HTR-8/SVneo (cell line): ENCODE measurements at regions not wholly inside any gene's neighbourhood (a gene's known extent, or its start where the extent isn't known, plus 50 kb on each side); places are given as distances from the start of the nearest gene placed in this dataset.
A peak's percentile ranks its signal among the peaks of the same experiment; 100 is the strongest.

Source experiments
- DNase-seq: peaks from one replicate; pipeline ENCODE4 v3.0.0; 2011; ENCODE audit warnings: low spot score, mixed read lengths; ENCODE audit not compliant: insufficient read length
- FAIRE-seq: peaks from 2 replicates; lab custom pipeline; 2011; peaks lifted over from hg19 to GRCh38; lab: Jason Lieb, UNC

DNA sequence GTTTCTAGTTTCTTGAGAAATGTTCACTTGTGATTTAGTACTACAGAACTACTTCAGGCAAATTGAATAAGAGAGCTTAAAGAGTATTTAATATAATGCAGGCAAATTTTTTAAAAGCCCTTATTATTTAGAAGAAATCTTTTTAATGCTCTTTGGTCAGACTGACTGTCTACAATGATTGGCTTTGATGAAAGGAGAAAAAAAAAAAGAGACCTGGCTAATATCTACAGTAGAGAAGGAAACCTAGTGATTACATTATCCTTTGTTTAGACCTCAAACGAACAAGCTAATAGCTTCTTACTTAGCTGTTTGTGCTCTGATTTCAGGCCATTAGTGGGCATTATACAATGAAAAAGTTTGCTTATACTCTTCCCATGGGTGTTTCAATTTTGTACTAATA is 1043.1 kb downstream of the JRKL start:
- FAIRE-seq: no peak
- DNase-seq: no peak

- DNase-seq (no peak), FAIRE-seq (no peak)
Measured at GRCh38 chr11:97445561-97445960, 1055.7 kb downstream of the JRKL start.

DNA sequence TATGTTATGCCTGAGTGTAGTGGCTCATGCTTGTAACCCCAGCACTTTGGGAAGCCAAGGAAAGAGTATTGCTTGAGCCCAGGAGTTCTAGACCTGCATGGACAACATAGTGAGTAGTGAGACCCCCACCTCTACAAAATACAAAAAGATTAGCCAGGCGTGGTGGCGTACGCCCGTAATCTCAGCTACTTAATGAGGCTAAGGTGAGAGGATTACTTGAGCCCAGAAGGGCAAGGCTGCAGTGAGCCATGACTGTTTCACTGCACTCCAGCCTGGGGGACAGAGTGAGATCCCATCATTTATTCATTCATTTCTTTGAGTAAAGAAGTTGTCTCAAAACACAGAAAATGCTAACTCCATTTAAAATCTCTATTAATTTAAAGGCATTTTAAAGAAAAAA is 1061.6 kb downstream of the JRKL start:
- FAIRE-seq: no peak

DNA sequence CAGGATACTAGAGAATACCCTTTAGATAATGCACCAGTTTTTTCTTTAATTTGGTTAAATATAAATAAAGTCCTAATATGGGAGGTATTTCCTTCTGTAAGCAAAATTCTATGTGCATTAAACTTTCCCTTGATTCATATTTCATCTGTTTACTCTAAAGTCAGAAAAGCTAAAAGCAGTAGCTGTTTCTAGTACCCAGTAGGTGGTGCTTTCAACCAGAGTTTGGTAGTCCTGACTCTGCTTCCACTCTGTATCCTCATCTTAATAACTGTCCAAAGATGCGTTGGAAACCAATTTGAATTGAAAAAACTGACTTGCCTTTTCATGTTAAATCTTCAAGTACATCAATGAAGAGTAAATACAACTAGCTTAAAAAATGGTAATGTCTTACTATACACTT is 1065.2 kb downstream of the JRKL start:
- DNase-seq: peak; percentile 14
- no peak for FAIRE-seq

More for the DNA sequence above, 1061.6 kb downstream of the JRKL start:
- DNase-seq: no peak

GRCh38 chr11:97460091-97460490 is 1070.3 kb downstream of the JRKL start:
- no peak for DNase-seq

DNA sequence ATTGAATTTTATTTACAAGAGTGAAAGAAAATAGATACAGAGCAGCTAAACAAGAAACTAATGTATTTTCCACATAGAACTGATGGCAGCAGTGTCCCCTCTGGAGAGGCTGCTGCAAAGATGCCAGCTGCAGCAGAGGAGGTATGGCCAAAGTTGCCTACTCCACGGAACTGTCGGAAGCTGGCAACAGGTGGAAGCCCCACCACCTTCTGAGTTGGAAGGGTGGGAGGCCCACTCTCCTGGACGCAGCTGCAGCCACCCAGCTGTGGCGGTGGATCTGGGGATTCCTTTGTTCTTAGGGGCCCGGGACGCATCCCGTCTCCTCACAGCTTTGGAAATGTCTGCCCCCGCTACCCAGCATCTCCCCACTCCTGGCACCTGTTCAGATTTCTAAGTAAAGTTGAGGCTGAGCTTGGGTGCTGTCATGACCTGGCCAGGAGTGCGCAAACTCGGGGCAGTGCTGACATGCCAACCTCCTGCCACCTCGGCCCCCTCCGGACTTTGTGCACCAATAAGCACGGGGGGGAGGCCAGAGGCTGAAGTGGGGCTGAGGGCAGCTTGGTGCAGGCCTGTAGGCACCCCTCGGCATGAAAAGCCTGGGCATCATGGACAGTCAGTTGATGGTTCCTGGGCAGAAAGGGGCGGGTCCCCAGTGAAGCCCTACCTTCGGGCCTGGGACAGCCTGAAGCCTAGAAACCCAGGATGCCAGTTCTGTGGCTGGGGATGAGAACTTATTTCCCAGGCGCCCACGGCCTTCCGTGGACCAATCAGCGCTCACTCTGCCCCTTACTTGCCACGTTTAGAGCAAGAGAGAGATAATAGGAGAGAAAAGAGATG is 1071.4 kb downstream of the JRKL start:
- no peak for FAIRE-seq
- no peak for DNase-seq

More at GRCh38 chr11:97460091-97460490, 1070.3 kb downstream of the JRKL start:
- FAIRE-seq: no peak

DNA sequence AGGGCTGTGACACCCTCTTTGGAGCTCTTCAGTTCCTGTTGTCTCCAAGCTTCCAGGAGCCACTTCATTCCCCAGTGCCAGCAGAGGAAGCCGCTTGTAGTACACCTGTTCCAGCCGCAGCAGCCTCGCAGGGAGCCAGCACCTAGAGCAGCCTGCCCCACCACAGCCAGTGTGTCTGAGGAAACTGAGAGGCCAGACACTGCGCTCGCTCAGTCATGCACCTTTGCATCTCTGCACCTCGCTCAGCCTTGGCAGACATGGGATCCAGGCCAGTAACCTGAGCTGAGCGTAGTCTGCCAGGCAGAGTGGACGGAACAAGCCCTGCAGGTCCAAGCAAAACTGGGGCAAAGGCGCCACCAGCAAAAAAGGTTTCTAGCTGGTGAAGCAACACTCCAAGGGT is 1072.1 kb downstream of the JRKL start:
- no peak for DNase-seq
- FAIRE-seq: no peak

DNA sequence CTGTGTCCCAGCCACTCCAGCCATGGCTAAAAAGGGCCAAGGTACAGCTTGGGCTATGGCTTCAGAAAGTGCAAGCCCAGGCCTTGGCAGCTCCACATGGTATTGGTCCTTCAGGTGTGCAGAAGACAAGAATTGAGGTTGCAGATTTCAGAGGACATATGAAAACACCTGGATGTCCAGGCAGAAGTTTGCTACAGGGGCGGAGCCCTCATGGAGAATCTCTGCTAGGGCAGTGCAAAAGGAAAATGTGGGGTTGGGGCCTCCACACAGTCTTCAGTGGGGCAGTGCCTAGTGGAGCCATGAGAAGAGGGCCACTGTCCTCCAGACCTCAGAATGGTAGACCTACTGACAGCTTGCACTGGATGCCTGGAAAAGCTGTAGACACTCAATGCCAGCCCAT is 1074.1 kb downstream of the JRKL start:
- FAIRE-seq: no peak
- DNase-seq: no peak

- FAIRE-seq (no peak), DNase-seq (no peak)
Measured at GRCh38 chr11:97471480-97471879, 1081.7 kb downstream of the JRKL start.

DNA sequence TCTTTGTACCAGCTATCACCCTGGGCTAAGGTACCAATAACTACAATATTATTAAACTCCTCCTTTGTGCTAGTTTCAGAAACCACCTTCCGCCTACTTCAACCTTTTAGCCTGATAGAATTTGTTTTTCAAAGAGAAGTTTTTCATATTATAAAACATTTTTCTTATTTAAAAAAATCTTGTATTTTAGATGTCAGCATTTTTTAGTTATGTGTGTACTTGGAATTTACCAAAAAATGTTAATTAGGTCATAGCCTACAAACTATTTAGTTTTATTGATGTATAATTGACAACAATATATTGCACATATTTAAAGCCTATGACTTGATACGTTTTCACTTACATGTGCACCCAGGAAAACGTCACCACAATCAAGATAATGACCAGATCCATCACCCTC is 1097.6 kb downstream of the JRKL start:
- no peak for DNase-seq
- FAIRE-seq: no peak

- FAIRE-seq (no peak), DNase-seq (no peak)
Measured at GRCh38 chr11:97498891-97499290, 1109.1 kb downstream of the JRKL start.

GRCh38 chr11:97502201-97502600 is 1112.4 kb downstream of the JRKL start:
- DNase-seq (no peak), FAIRE-seq (no peak)

DNA sequence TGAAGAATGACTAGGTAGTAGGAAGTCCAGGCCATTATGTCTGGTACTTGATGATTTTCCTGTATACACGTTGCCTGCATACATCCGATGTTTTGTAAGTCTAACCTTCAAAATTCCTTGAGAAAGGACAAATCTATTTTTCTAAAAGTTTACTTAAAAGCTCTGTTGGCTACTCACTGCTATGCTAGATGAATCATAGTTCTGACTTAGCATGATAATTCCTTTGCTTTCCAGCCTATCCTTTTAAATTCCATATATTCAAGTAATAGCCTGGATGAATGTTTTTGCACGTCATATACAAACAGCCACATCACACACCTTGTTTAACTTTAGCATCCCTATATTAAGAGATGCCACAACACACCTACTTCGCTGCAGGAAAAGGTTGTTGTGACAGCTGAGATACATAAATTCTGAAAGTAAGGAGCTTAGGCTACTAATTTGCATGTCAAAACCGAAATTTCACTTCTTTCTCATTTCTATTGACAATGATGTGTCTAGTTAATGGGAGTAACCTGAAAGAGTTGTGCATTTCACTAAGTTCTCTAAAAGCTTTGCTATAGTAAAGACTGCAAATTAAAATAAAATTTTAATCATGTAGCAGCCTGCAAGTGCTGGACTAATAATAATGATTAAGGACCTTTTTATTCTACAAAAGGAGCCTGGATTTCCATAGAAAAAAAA is 1116.4 kb downstream of the JRKL start:
- DNase-seq (no peak), FAIRE-seq (no peak)

DNA sequence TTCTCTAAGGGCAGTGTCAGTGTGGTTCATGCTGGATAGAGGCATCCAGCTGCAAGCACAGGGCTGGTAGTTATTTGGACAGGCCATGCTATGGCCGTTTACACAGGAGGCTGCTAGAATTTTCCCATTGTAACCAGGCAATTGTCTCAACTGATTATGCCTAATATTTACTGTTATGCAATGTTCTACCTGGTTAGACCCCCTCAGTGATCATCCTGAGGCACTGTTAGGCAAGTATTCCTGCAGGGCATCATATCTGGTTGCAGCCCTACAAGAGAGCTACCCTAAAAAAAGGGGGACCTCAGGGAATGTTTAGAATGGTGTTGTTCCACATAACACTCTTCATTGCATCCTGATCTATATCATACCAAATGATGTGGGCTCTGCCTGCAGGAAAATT is 1124.6 kb downstream of the JRKL start:
- DNase-seq (no peak), FAIRE-seq (no peak)

- DNase-seq: no peak
Measured at GRCh38 chr11:97516688-97517087, 1126.9 kb downstream of the JRKL start.

DNA sequence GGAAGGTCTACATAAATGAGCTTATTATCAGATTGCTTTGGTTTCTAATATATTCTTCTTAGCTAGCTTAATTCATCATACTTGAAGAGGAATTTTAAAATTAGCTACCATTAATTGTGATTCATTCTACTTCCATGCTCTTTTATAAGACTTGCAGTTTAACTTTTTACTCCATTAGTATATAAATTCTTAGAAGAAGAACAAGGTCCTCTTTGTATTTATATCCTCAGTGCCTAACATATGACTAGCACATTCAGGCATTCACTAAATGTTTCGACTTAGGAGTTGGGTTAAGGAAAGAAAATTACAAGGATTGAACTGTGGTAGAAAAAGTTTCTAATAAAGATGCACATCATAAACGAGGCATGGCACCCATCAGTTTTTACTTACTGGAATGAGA is 1135.5 kb downstream of the JRKL start:
- DNase-seq (no peak), FAIRE-seq (no peak)

More at GRCh38 chr11:97516688-97517087, 1126.9 kb downstream of the JRKL start:
- no peak for FAIRE-seq

DNA sequence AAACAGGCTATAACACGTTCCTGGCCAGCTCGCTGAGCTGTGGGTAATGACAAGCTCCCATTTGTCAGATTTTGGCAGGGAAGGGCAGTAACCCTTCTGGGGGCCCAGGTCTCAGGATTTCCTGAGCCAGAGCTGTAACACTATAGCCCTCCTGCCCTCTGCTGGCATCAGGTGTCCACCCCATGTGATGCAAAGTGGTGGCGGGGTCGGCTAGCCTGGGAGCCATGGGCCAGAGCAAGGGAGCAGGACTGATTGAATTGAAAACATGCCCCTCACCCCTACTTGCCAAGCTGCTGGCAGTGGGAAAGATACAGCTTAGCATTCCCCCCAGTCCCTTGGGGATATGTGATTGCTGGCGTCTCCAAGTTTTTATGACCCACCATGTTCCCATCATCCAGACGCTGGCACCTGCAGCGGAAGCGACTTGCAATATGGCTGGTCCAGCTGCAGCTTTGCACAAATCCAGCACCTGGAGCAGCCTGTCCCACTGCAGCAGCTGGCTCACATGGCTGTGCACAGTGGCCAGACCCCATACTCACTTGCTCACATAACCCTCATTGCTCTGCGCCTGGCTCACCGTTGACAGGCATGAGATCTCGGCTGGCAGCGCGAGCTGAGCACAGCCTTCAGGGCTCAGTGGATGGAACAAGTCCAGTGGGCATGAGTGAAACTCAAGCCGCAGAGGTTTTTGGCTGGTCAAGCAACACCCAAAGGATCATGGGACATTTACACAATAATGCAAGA is 1147.8 kb downstream of the JRKL start:
- DNase-seq: no peak
- peak; percentile 23 for FAIRE-seq

GRCh38 chr11:97544431-97544830 is 1154.6 kb downstream of the JRKL start:
- DNase-seq (no peak), FAIRE-seq (no peak)

- FAIRE-seq (no peak), DNase-seq (no peak)
Measured at GRCh38 chr11:97548280-97548679, 1158.5 kb downstream of the JRKL start.

- DNase-seq: peak; percentile 10
- no peak for FAIRE-seq
Measured at GRCh38 chr11:97557399-97557798, 1167.6 kb downstream of the JRKL start.

- peak; percentile 7 for DNase-seq
- FAIRE-seq: no peak
Measured at GRCh38 chr11:97567801-97568200, 1178.0 kb downstream of the JRKL start.
